ENCODE measurements at regions not wholly inside any gene's neighbourhood (a gene's known extent, or its start where the extent isn't known, plus 50 kb on each side); places are given as distances from the start of the nearest gene placed in this dataset.

DNA sequence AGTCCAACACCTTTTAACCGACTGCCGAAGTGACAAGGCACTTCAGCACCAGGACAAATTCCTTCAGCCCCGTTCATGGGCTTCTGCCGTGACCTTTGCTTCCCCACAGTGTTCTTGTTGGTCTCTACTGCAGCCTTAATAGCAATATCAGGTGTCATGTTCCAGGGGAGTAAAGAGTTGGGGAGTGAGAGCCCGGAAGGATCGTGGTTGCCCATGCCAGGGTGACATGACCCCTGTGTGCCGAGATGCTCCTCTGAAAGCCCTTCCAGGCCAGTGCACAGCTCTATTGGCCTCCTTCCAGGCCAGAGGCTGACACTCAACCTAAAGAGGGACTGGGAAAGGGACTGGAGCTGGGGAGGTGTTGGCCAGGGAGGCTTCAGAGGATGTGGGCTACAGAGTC, 279.2 kb downstream of the CYRIA start:
- Histone ChIP-seq H3K9me3 (no peaks in the 10 kb centered on the region), H3K4me1 (no peaks in the 10 kb centered on the region), H3K36me3 (no peaks in the 10 kb centered on the region), H3K27ac (no peak overlapping the region), H3K4me3 (replicated peaks in 1 of 3) (no peak overlapping the region), H3K27me3 (no peaks in the 10 kb centered on the region)
- 36 to 45% methylated on average over 7 of the region's 7 CpGs for WGBS, 2 donors
- intact Hi-C loops (cut with DNase I), result no loop called here
- TF ChIP-seq, protein P1, sequence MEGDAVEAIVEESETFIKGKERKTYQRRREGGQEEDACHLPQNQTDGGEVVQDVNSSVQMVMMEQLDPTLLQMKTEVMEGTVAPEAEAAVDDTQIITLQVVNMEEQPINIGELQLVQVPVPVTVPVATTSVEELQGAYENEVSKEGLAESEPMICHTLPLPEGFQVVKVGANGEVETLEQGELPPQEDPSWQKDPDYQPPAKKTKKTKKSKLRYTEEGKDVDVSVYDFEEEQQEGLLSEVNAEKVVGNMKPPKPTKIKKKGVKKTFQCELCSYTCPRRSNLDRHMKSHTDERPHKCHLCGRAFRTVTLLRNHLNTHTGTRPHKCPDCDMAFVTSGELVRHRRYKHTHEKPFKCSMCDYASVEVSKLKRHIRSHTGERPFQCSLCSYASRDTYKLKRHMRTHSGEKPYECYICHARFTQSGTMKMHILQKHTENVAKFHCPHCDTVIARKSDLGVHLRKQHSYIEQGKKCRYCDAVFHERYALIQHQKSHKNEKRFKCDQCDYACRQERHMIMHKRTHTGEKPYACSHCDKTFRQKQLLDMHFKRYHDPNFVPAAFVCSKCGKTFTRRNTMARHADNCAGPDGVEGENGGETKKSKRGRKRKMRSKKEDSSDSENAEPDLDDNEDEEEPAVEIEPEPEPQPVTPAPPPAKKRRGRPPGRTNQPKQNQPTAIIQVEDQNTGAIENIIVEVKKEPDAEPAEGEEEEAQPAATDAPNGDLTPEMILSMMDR (IDR thresholded peaks at IDR 0.05), result no peak
- no peak for TF ChIP-seq POLR2A (IDR thresholded peaks at IDR 0.05)
- no peak for DNase-seq

DNA sequence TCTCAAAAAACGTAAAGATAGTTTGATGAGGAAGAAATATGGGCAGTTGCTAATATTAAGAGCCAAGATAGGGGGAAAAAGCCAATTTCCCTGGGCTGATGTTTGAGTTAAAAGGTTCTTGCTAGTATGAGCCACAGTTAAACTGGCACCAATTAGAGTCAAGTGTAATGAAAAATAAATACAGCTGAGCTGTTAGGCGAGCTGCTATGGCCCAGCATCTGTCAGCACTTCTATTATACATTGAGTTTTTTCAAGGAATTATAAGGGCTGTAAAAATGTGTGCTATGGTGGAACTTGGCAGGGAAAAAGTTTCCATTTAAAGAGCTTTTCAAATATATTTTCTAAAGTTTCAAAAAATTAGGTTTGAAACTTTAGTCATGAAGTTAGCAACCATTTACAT, 279.6 kb downstream of the CYRIA start:
- Histone ChIP-seq H3K27me3 (no peaks in the 10 kb centered on the region), H3K27ac (no peak overlapping the region), H3K36me3 (no peaks in the 10 kb centered on the region), H3K9me3 (no peaks in the 10 kb centered on the region), H3K4me3 (replicated peaks in 1 of 3) (no peak overlapping the region), H3K4me1 (no peaks in the 10 kb centered on the region)
- no peak for DNase-seq
- 75 to 76% methylated on average over 2 of the region's 2 CpGs for WGBS, 2 donors
- TF ChIP-seq, protein P1 (IDR thresholded peaks at IDR 0.05), result no peak
- intact Hi-C loops (cut with DNase I), result no loop called here

DNA sequence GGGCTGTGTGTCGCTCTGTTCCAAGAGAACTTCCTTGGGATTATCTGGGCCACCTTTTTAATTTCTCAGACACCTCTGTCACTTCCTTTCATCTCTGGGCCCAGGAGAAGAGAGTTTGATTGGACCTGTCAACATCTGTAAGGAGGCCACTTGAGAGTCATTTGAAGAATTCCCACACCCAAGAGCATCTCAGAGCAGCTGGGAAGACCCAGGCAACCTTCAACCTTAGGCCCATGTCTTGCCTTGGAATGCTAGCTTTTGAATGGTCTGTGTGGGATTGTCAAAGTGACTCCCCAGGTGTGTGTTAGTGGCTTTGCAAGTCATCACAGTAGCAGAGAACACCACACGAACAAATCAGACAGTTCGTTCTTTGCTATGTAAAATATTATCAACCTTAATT, 280.3 kb downstream of the CYRIA start:
- no peaks in the 10 kb centered on the region for H3K36me3 ChIP-seq
- H3K27me3 ChIP-seq, result no peaks in the 10 kb centered on the region
- TF ChIP-seq, protein P1 (IDR thresholded peaks at IDR 0.05), result no peak
- TF ChIP-seq POLR2A (IDR thresholded peaks at IDR 0.05), result no peak
- H3K27ac ChIP-seq, result no peak overlapping the region
- WGBS, 2 donors, result 85 to 96% methylated on average over 3 of the region's 3 CpGs
- no peak overlapping the region for H3K4me3 ChIP-seq (replicated peaks in 1 of 3)
- H3K9me3 ChIP-seq, result no peaks in the 10 kb centered on the region
- DNase-seq, result no peak
- intact Hi-C loops (cut with DNase I), result no loop called here
- H3K4me1 ChIP-seq, result no peaks in the 10 kb centered on the region

DNA sequence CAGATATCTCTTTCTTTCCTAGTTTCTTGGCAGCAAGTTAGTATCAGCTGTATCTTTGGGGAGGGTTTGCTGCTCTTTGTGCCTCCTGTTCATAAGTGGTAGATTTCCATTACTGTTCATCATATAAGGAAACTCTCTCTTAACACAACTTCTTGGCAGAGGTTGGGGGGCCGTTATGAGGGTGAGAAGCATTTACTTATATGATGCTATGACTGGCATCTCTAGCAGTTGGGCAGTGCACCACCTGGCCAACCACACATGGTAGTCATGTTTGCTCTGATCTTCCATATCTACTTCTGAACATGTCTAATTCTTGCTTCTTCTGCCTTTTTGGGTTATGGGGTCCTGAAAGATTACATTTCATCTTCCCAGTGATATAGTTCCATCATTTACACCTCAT, 282.2 kb downstream of the CYRIA start:
- 64 to 92% methylated on average over 1 of the region's 1 CpG for WGBS, 2 donors
- intact Hi-C loops (cut with DNase I), result no loop called here
- Histone ChIP-seq H3K4me3 (replicated peaks in 1 of 3) (no peak overlapping the region), H3K4me1 (no peaks in the 10 kb centered on the region), H3K27me3 (no peaks in the 10 kb centered on the region), H3K36me3 (no peaks in the 10 kb centered on the region), H3K9me3 (no peaks in the 10 kb centered on the region), H3K27ac (no peak overlapping the region)
- no peak for TF ChIP-seq POLR2A (IDR thresholded peaks at IDR 0.05)
- TF ChIP-seq, protein P1 (IDR thresholded peaks at IDR 0.05), result no peak
- DNase-seq, result no peak

DNA sequence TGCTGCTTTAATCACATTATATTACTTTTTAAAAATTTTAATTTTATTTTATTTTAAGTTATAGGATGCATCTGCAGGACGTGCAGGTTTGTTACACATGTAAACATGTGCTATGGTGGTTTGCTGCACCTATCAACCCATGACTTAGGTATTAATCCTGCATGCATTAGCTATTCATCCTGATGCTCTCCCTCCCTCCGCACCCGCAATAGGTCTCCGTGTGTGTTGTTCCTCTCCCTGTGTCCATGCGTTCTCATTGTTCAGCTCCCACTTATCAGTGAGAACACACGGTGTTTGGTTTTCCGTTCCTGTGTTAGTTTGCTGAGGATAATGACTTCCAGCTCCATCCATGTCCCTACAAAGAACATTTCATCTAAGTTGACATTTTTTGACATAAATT, 283.2 kb downstream of the CYRIA start:
- H3K27me3 ChIP-seq, result no peaks in the 10 kb centered on the region
- H3K27ac ChIP-seq, result no peak overlapping the region
- 75 to 78% methylated on average over 7 of the region's 7 CpGs for WGBS, 2 donors

More for the DNA sequence above, 283.2 kb downstream of the CYRIA start:
- no peaks in the 10 kb centered on the region for H3K4me1 ChIP-seq
- H3K4me3 ChIP-seq (replicated peaks in 1 of 3), result no peak overlapping the region
- no peaks in the 10 kb centered on the region for H3K36me3 ChIP-seq
- intact Hi-C loops (cut with DNase I), result no loop called here
- DNase-seq, result no peak
- no peak for TF ChIP-seq POLR2A (IDR thresholded peaks at IDR 0.05)
- TF ChIP-seq, protein P1 (IDR thresholded peaks at IDR 0.05), result no peak
- H3K9me3 ChIP-seq, result no peaks in the 10 kb centered on the region

Data from thyroid gland (tissue), 4 donors.